ENCODE measurements at regions not wholly inside any gene's neighbourhood (a gene's known extent, or its start where the extent isn't known, plus 50 kb on each side); places are given as distances from the start of the nearest gene placed in this dataset.
"Not testable (repeated sequence)": the region's sequence is repeated elsewhere in the genome, so short reads cannot be mapped to it uniquely, and the experiment has no call there.

GRCh38 chrX:90485406-90485805 is 563.7 kb downstream of the TGIF2LX start:
- TF ChIP-seq CTCF (optimal IDR thresholded peaks at IDR 0.05 in 1 of 3, IDR thresholded peaks at IDR 0.05 in 1 of 3, conservative IDR thresholded peaks at IDR 0.05 in 1 of 3; ENCODE audit: extremely low read depth in 1 of 3, insufficient read depth in 2 of 3, low read length in 3 of 3); EZH2 (IDR thresholded peaks at IDR 0.05; ENCODE audit: low read length): not testable (repeated sequence)
